HEK293 (cell line): ENCODE measurements at regions not wholly inside any gene's neighbourhood (a gene's known extent, or its start where the extent isn't known, plus 50 kb on each side); places are given as distances from the start of the nearest gene placed in this dataset.

Experiments used
- CTCF ChIA-PET: fragments of 350-600 bp; formaldehyde crosslinking; extraction: SDS; loops from one replicate; lab custom pipeline; 2021; ENCODE audit warnings: antibody characterized with exemption; lab: Yijun Ruan, JAX
- POLR2A ChIA-PET: fragments of 300-600 bp; formaldehyde crosslinking; extraction: SDS; loops from one replicate; lab custom pipeline; 2020; ENCODE audit warnings: antibody characterized with exemption, inconsistent platforms; lab: Yijun Ruan, JAX
- H3K27ac ChIP-seq: fragments of 200-500 bp; sonication (Bioruptor generic); 2 replicates; pipeline ENCODE4 v1.5.1; 2014; ENCODE audit warnings: low read depth, low read length, control low read depth, inconsistent platforms; ENCODE audit errors: extremely low read depth
- H3K36me3 ChIP-seq, 2 experiments: fragments of 200-500 bp in 1 of 2; sonication (Bioruptor generic) in 1 of 2; 1 replicate in 1 of 2; 2 replicates in 1 of 2; pipeline ENCODE4 v1.5.1; 2014 to 2017; ENCODE audit warnings: inconsistent platforms in 2 of 2, low read length in 2 of 2; ENCODE audit not compliant: control insufficient read depth in 2 of 2, insufficient read depth in 1 of 2
- H3K4me1 ChIP-seq: fragments of 200-500 bp; sonication (Bioruptor generic); 2 replicates; pipeline ENCODE4 v1.5.1; 2014; ENCODE audit warnings: mild to moderate bottlenecking, low read length, inconsistent platforms; ENCODE audit not compliant: control insufficient read depth, insufficient read depth
- H3K4me3 ChIP-seq: 2 replicates; pipeline ENCODE4 v1.5.1; 2011; ENCODE audit warnings: low read depth, mild to moderate bottlenecking, control low read depth, low read length, moderate library complexity
- H3K9me3 ChIP-seq: fragments of 200-500 bp; sonication (Bioruptor generic); 2 replicates; pipeline ENCODE4 v1.5.1; 2014; ENCODE audit warnings: low read depth, low read length, inconsistent platforms; ENCODE audit not compliant: control insufficient read depth, insufficient read depth
- AEBP2 ChIP-seq: fragments of 450-650 bp; formaldehyde crosslinking; IDR thresholded peaks from 2 replicates; pipeline ENCODE4 v1.5.1; 2016; ENCODE audit warnings: missing biosample characterization, missing genetic modification characterization, borderline replicate concordance
- ATF2 ChIP-seq: fragments of 450-650 bp; formaldehyde crosslinking; IDR thresholded peaks from 2 replicates; pipeline ENCODE4 v1.5.1; 2016; ENCODE audit warnings: missing biosample characterization, missing genetic modification characterization, low read depth
- GLI2 ChIP-seq: fragments of 450-650 bp; formaldehyde crosslinking; IDR thresholded peaks from 2 replicates; pipeline ENCODE4; 2017; ENCODE audit warnings: missing biosample characterization, missing genetic modification characterization, low read depth, borderline replicate concordance
- GLI4 ChIP-seq: fragments of 450-650 bp; formaldehyde crosslinking; IDR thresholded peaks from 2 replicates; pipeline ENCODE4 v1.5.1; 2016; ENCODE audit warnings: missing biosample characterization, missing genetic modification characterization
- GLIS2 ChIP-seq: fragments of 450-650 bp; formaldehyde crosslinking; IDR thresholded peaks from 2 replicates; pipeline ENCODE4 v1.5.1; 2016; ENCODE audit warnings: missing biosample characterization, missing genetic modification characterization
- HOXA7 ChIP-seq: sonication (generic); formaldehyde crosslinking; IDR thresholded peaks from 2 replicates; pipeline ENCODE4 v1.8.1; 2022; ENCODE audit warnings: missing genetic modification reagents, borderline replicate concordance
- KLF8 ChIP-seq: fragments of 450-650 bp; formaldehyde crosslinking; IDR thresholded peaks from 2 replicates; pipeline ENCODE4 v1.5.1; 2016; ENCODE audit warnings: missing biosample characterization, missing genetic modification characterization
- OVOL3 ChIP-seq: fragments of 450-650 bp; formaldehyde crosslinking; IDR thresholded peaks from 2 replicates; pipeline ENCODE4 v1.5.1; 2016; ENCODE audit warnings: missing biosample characterization, missing genetic modification characterization
- ZNF169 ChIP-seq: fragments of 450-650 bp; formaldehyde crosslinking; IDR thresholded peaks from 2 replicates; pipeline ENCODE4 v1.5.1; 2016; ENCODE audit warnings: missing biosample characterization, missing genetic modification characterization
- ZNF184 ChIP-seq: fragments of 450-650 bp; IDR thresholded peaks from 2 replicates; pipeline ENCODE4 v1.5.1; 2018; ENCODE audit warnings: missing biosample characterization, mild to moderate bottlenecking, missing genetic modification characterization
- ZNF223 ChIP-seq: fragments of 450-650 bp; formaldehyde crosslinking; IDR thresholded peaks from 2 replicates; pipeline ENCODE4 v1.5.1; 2016; ENCODE audit warnings: missing biosample characterization, missing genetic modification characterization
- ZNF280C ChIP-seq: fragments of 450-650 bp; formaldehyde crosslinking; IDR thresholded peaks from 2 replicates; pipeline ENCODE4 v1.5.1; 2016; ENCODE audit warnings: missing biosample characterization, missing genetic modification characterization
- ZNF391 ChIP-seq: fragments of 450-650 bp; formaldehyde crosslinking; IDR thresholded peaks from 2 replicates; pipeline ENCODE4 v1.5.1; 2016; ENCODE audit warnings: low read depth, missing biosample characterization, missing genetic modification characterization, borderline replicate concordance
- ZNF394 ChIP-seq: fragments of 450-650 bp; formaldehyde crosslinking; IDR thresholded peaks from 2 replicates; pipeline ENCODE4 v1.5.1; 2016; ENCODE audit warnings: missing biosample characterization, missing genetic modification characterization, mild to moderate bottlenecking, moderate library complexity, borderline replicate concordance
- ZNF473 ChIP-seq: fragments of 450-650 bp; formaldehyde crosslinking; IDR thresholded peaks from 2 replicates; pipeline ENCODE4 v1.5.1; 2017; ENCODE audit warnings: missing biosample characterization, missing genetic modification characterization
- ZNF488 ChIP-seq: fragments of 450-650 bp; formaldehyde crosslinking; IDR thresholded peaks from 2 replicates; pipeline ENCODE4 v1.5.1; 2016; ENCODE audit warnings: missing biosample characterization, missing genetic modification characterization
- ZNF561 ChIP-seq: fragments of 450-650 bp; IDR thresholded peaks from 2 replicates; pipeline ENCODE4 v1.5.1; 2018; ENCODE audit warnings: missing biosample characterization, missing genetic modification characterization, borderline replicate concordance
- ZNF677 ChIP-seq: fragments of 450-650 bp; IDR thresholded peaks from 2 replicates; pipeline ENCODE4 v1.5.0; 2018; ENCODE audit warnings: missing biosample characterization, mild to moderate bottlenecking, missing genetic modification characterization, moderate library complexity
- ZSCAN23 ChIP-seq: fragments of 450-650 bp; formaldehyde crosslinking; IDR thresholded peaks from 2 replicates; pipeline ENCODE4 v1.5.1; 2016; ENCODE audit warnings: missing biosample characterization, missing genetic modification characterization
- ZSCAN5A ChIP-seq: fragments of 450-650 bp; formaldehyde crosslinking; IDR thresholded peaks from 2 replicates; pipeline ENCODE4 v1.5.1; 2016; ENCODE audit warnings: missing biosample characterization, missing genetic modification characterization
- TF ChIP-seq, protein P1 (sequence below): fragments of 450-650 bp; formaldehyde crosslinking; IDR thresholded peaks from 2 replicates; pipeline ENCODE4 v1.5.1; 2016; ENCODE audit warnings: missing biosample characterization, missing genetic modification characterization

DNA sequence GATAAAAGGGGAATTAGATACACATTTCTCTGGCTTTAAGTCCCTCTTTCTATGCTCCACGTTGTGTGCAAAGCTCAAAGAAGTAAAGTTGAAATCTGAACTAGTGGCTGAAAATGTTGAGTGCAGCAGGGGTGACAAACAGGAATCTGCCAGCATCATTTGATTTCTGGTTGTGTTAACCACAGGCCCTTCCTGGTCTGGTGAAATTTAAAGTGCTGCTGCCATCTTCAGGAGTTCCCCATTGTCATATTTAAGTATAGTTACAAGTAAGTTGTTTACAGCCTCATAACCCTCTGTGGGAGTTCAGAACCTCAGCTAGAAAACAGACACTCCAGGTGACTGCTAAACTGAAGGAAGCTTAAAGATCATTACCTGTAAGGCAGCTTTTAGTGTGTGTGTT is 90.9 kb upstream of the CCDC196 start:
- H3K4me1 ChIP-seq = no peaks in the 10 kb centered on the region

GRCh38 chr14:66396164-66396563 is 90.0 kb upstream of the CCDC196 start:
- TF ChIP-seq ZNF184 (tag by site-specific recombination) (no peak), AEBP2 (tag by site-specific recombination) (no peak), ZNF473 (no peak), ZNF488 (no peak), ZNF391 (tag by site-specific recombination) (no peak)
- CTCF ChIA-PET = no interaction called here

More for the DNA sequence above, 90.9 kb upstream of the CCDC196 start:
- Histone ChIP-seq H3K36me3 (no peaks in the 10 kb centered on the region), H3K4me3 (no peak overlapping the region), H3K27ac (no peak overlapping the region), H3K9me3 (no peaks in the 10 kb centered on the region)
- TF ChIP-seq ZNF169 (tag by site-specific recombination) = no peak
- TF ChIP-seq GLIS2 (tag by site-specific recombination) = no peak
- no peak for TF ChIP-seq ATF2 (tag by site-specific recombination)
- no peak for TF ChIP-seq ZNF677
- TF ChIP-seq, protein P1, sequence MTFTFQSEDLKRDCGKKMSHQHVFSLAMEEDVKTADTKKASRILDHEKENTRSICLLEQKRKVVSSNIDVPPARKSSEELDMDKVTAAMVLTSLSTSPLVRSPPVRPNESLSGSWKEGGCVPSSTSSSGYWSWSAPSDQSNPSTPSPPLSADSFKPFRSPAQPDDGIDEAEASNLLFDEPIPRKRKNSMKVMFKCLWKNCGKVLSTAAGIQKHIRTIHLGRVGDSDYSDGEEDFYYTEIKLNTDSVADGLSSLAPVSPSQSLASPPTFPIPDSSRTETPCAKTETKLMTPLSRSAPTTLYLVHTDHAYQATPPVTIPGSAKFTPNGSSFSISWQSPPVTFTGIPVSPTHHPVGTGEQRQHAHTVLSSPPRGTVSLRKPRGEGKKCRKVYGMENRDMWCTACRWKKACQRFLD (tag by site-specific recombination) = no peak
- TF ChIP-seq ZNF223 (tag by site-specific recombination) = no peak
- no peak for TF ChIP-seq HOXA7 (CRISPR knock-in tag)
- no peak for TF ChIP-seq OVOL3 (tag by site-specific recombination)
- no peak for TF ChIP-seq ZSCAN5A (tag by site-specific recombination)
- TF ChIP-seq KLF8 = no peak
- ChIA-PET CTCF (interaction anchor here (0.5 to 2.0 kb wide), 3 partner anchors 8 to 320 kb away, joined by 3 to 15 read pairs (median 3); no protein-coding TSS in a partner anchor), POLR2A (no interaction called here)

GRCh38 chr14:66398437-66398836 is 87.7 kb upstream of the CCDC196 start:
- no peak overlapping the region for H3K4me3 ChIP-seq
- no peaks in the 10 kb centered on the region for H3K36me3 ChIP-seq
- ChIA-PET CTCF (interaction anchor here (0.6 to 0.8 kb wide), 3 partner anchors 39 to 1332 kb away, joined by 3 to 5 read pairs (median 5); no protein-coding TSS in a partner anchor), POLR2A (interaction anchor here (0.5 kb wide), 1 partner anchor 10 kb away, joined by 3 read pairs; no protein-coding TSS in a partner anchor)
- H3K27ac ChIP-seq = no peak overlapping the region
- no peaks in the 10 kb centered on the region for H3K4me1 ChIP-seq
- no peaks in the 10 kb centered on the region for H3K9me3 ChIP-seq
- TF ChIP-seq ZNF561 (no peak), KLF8 (no peak), ZSCAN5A (tag by site-specific recombination) (no peak), ZNF394 (tag by site-specific recombination) (no peak), GLI4 (no peak), GLI2 (tag by site-specific recombination) (no peak), ZSCAN23 (no peak), ZNF280C (tag by site-specific recombination) (no peak)

More at GRCh38 chr14:66396164-66396563, 90.0 kb upstream of the CCDC196 start:
- no peaks in the 10 kb centered on the region for H3K36me3 ChIP-seq
- POLR2A ChIA-PET = interaction anchor here (0.7 kb wide), 1 partner anchor 107 kb away, joined by 3 read pairs; no protein-coding TSS in a partner anchor
- H3K4me3 ChIP-seq = no peak overlapping the region
- no peaks in the 10 kb centered on the region for H3K9me3 ChIP-seq
- H3K27ac ChIP-seq = no peak overlapping the region
- no peaks in the 10 kb centered on the region for H3K4me1 ChIP-seq
